ENCODE measurements at regions not wholly inside any gene's neighbourhood (a gene's known extent, or its start where the extent isn't known, plus 50 kb on each side); places are given as distances from the start of the nearest gene placed in this dataset.

DNA sequence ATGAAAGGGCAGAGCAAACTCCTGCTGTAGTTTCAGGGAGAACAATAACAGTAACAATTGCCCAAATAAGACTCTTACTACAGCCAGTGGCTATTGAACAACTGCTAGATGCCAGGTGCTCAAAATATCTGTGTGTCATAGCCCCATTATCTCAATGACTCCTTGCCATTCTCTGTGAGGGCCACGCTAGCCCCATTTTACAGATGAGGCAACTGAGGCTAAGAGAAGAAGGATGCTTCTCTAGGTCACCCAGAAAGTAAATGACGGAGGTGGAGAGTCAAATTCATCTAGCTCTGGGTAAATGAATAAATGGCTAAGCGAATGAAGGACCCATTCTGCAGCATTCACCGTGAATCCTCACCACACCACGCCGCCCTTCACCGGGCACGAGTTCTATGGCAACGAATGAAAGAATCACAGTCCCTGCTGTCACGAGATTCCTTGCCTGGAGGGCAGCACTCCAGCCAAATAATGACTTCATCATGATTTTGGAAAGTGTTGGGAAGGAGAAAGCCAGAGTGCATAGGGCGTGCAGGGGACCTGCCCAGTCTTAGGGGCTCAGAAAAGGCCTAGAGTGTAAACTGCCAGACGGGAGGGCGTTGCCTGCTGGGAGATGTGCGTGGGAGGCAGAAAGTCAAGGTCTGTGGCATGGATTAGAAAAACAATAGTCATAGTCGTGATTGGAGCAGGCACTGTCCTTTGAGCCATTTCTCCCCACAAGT is 147.2 kb downstream of the C9orf50 start (continued):
- TF ChIP-seq TCF12 (IDR thresholded peaks at IDR 0.05; ENCODE audit: low read depth, low read length) (no peak), PHF8 (conservative IDR thresholded peaks at IDR 0.05; ENCODE audit: low read depth, low read length) (no peak), CHD2 (IDR thresholded peaks at IDR 0.05; ENCODE audit: low read length) (no peak), SIX5 (IDR thresholded peaks at IDR 0.05; ENCODE audit: low read depth, low read length) (no peak), SP4 (IDR thresholded peaks at IDR 0.05; ENCODE audit: low read length) (no peak), BRCA1 (IDR thresholded peaks at IDR 0.05; ENCODE audit: low read depth, low read length) (no peak), HDAC2 (IDR thresholded peaks at IDR 0.05; ENCODE audit: borderline replicate concordance in 1 of 2, low read depth in 2 of 2, low read length in 2 of 2) (no peak)
